GM19043 (cell line): ENCODE measurements at regions not wholly inside any gene's neighbourhood (a gene's known extent, or its start where the extent isn't known, plus 50 kb on each side); places are given as distances from the start of the nearest gene placed in this dataset.

Source experiments
- ATAC-seq: cut with Tn5 transposase; IDR thresholded peaks from one replicate; pipeline ENCODE4 v1.9.1; 2021; ENCODE audit warnings: low read depth; ENCODE audit not compliant: unreplicated experiment

GRCh38 chr5:34480810-34481528, 175.2 kb upstream of the RAI14 start:
- no peak for ATAC-seq

DNA sequence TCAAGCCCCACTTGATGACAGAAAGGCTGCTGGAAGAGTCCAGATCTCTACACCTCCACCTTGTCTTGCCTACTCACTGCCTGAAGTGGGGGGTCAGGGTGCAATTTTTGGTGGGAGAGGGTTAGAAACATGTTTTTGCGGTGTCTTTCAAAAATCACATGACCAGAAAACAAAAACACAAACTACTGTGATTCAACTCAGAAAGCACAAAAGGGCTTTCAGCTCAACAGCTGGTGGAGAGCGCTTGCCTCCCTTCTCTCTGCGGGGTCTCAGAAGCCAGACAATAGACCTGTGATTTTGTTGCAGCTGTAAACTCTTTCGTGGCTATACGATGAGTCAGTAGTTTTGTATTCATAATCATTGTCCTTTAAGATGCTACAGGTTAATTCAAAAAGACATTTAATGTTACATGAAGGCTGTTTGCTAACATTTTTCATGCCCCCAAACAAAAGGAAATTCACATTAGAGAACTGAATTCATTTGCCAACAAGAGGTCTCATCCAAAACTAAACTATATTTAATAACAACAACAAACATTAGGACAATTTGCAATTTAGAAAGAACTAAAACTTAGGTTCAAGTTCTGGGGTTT, 172.6 kb upstream of the RAI14 start:
- no peak for ATAC-seq

- ATAC-seq, result no peak
Measured at GRCh38 chr5:34484216-34484920, 171.8 kb upstream of the RAI14 start.

DNA sequence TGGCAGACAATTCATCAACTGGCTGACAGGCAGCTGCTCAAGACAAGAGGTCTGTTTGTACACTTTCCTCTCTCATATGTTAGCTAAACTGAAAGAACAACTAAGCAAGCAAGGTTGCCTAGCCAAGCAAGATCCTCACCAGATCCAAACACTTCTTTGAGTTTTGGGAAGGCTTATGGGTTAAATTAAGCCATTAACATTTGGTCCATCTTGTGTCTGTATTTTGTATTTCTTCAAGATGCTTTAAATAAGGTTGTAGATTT, 170.4 kb upstream of the RAI14 start:
- ATAC-seq, result no peak

DNA sequence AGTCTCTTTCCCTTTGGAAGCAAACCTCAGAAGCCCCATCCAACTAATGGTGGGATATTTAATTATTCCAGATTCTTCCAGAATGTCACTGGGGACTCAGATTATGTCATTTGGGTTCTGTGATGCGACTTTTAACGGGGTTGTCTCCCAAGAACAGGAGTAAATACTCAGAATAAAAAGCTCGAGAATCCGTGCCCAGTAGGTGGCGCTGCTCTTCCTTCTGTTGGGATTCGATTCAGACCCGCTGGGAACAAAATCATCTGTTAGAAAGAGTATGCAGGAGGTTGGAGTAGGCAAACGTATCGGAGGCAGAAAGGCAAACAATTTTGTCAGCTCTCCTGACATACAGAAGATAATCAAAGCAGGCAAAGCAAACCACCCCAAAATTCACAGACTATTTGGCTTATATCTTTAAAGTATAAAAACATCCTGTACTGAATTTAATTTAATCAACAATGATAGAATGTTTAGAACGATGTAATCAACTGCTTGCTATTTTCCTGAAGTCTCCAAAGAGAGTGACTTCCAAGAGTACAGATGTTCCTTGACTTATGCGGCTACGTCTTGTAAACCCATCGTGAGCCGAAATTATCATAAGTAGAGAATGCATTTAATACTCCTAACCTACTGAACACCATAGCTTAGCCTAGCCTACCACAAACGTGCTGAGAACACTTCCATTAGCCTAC, 169.8 kb upstream of the RAI14 start:
- ATAC-seq, result no peak

- no peak for ATAC-seq
Measured at GRCh38 chr5:34486849-34487158, 169.3 kb upstream of the RAI14 start.

DNA sequence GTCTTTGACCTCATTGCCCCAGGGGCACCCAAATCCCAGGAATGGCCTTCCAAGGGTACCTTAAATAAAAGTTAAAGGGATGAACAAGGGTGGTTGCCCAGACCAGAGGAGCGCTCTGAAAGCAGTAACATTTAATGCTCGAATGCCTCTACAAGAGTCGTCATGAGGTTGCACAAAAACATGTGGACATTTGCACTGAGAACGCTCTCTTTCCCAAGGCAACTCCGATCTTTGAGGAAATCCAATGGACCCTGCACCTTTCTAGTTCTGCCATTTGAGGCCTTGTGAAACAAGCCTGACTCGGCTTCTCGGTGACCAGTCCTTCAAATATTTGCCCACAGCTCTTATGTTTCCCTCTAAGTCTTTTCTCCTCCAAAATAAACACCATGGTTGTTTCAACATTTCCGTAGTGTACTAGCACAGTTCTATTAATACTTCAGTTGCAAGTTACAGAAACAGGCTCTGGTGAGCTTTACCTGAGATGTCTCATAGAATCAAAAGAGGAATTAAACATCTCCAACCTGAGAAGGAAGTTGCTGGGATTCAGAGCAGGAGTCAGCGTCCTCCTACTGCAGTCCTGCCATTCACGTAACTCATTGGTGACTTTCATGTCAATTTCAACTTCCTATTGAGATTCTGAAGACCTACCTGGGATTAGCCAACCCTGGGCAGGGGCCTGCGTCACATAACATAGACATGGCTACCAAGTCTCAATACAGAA, 168.8 kb upstream of the RAI14 start:
- no peak for ATAC-seq

DNA sequence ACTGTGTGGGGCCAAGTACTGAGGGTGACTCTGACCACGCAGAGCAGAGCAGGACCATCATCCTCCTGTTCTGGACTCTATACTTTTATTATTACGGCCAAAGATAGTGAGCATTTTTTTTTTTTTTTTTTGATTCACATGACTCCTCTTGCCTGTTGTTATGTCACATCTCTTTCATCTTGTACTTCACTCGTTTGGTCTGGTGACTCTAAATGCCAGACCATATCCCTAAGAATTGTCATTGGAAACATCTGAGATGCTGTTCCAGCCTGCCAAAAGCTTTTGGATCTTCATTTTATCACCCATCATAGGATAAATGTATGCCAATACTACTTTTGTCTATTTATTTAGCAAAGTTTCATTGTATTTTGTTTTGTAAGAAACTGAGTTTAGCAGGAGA, 168.2 kb upstream of the RAI14 start:
- no peak for ATAC-seq

- ATAC-seq, result no peak
Measured at GRCh38 chr5:34488984-34489383, 167.1 kb upstream of the RAI14 start.

GRCh38 chr5:34490506-34491250, 165.4 kb upstream of the RAI14 start:
- no peak for ATAC-seq

GRCh38 chr5:34491251-34491620, 164.9 kb upstream of the RAI14 start:
- no peak for ATAC-seq

DNA sequence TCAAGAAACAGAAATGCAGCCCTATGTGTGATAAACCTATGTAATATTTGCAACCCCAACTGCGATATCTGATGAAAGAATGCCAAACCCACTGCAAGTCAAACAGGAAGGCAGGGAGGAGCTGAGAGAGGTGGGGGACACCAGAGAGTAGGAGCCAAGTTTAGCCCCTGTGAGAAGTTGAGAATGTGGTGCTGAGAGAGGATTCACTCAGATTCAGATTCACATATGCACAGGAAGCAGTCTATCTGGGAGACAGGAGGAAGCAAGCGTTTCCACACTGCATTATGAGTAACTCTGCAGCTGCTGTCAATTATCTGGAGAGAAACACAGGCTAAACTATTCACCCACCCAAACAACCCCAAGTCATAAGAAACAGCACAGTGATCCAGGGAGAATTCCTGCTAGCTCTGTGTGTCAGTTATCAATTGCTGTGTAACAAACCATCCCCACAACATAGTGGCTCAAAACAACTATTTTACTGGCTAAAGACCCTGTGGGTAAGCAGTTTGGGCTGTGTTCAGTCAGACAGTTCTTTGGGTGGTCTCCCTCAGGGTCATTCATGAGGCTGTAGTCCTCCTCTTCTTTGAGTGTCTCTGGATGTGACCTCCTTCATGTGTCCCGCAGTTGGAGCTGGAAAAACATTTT, 161.9 kb upstream of the RAI14 start:
- no peak for ATAC-seq

GRCh38 chr5:34495178-34495577, 160.9 kb upstream of the RAI14 start:
- no peak for ATAC-seq

- no peak for ATAC-seq
Measured at GRCh38 chr5:34496260-34496691, 159.9 kb upstream of the RAI14 start.

DNA sequence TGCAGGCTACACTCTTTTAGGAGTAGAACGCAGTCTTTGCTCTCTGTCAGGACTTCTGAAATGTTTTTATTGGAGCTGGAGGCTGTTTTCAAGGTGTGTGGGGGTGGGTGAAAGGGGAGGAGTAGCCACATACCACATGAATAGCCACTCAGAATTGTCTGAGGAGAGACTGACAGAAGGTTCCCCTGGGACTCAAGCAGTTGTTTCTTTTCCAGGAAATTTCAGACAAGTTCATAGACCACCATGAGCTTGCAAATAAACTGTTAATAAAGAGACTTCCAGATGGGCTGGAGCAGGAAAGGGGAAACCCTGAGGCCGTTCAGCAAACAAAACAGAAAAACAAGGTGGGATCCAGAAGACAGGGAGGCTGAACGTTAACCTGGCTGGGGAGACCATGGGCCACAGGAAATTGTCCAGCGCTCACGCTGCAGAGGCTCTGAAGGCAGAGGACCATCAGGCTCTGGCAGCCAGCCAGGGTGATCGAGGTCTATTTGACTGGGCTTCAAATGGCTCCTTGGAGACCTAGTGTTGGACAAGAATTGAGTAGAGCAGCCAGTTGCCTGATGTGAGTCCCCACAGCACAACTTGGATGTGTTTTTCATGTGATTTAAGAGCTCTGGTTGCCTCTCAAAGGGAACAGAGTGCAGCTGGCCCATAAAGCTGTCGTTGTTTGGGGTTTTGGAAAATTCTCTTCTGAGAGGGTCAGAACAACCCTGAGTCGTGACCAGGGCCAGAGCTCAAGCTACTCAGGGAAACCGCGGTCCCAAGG, 159.2 kb upstream of the RAI14 start:
- ATAC-seq, result no peak

DNA sequence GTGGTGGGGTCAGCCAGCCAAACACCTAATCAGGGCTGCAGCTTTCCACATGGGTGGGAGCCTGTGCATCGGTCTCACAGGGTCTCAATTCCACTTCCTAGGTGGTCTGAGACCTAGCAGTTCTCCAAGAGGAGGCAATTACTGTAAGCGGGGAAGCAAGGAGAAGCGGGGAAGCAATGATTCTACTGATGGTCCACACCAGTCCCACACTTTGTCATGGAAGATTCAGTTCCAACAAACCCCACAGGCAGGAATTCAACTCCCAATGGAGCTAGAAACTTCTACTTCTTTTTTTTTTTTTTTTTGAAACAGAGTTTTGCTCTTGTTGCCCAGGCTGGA, 158.7 kb upstream of the RAI14 start:
- no peak for ATAC-seq

DNA sequence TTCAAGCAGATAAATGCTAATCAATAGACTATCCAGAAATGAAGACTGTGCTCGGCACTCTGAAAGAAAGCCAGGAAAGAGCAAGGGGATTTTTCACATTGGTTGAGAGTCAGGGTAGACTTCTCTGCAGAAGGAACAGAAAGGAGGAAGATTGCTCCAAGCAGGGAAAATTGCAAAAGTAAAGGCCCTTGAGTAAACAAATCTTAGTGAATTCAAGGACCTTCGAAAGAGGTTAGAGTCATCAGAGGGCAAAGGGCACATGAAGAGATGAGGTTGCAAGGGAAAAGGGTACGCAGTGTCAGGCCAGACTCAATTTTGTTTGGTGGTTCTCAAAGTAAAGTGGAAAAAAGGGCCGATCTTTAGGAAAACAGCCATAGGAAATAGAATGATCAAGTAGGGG, 157.6 kb upstream of the RAI14 start:
- no peak for ATAC-seq

DNA sequence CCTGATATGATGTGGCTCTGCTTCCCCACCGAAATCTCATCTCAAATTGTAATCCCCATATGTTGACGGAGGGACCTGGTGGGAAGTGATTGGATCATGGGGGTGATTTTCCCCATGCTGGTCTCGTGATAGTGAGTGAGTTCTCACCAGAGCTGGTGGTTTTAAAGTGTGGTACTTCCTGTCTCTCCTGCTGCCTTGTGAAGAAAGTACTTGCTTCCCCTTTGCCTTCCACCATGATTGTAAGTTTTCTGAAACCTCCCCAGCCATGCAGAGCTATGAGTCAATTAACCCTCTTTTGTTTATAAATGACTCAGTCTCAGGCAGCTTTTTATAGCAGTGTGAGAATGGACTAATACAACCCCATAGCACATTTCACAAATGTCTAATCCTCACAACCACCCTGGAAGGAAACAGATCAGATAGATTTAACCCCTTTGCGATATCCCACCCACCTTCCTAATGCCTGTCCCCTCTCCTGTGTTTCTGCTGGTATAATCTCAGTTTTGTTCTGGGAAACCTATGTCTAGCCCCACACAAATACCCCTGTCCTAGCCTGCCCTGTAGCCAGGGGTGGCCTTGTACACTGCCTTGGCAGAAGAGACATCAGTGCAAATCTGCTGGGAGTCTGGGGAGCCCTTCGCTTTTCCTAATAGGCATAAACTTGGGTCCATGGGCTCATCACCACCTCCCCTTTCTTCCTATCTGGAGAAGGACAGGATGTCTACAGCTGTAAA, 157.0 kb upstream of the RAI14 start:
- peak; percentile 90 for ATAC-seq
